BE2C (cell line): ENCODE measurements at regions not wholly inside any gene's neighbourhood (a gene's known extent, or its start where the extent isn't known, plus 50 kb on each side); places are given as distances from the start of the nearest gene placed in this dataset.

Experiments
- DNase-seq: peaks from one replicate; pipeline ENCODE4 v3.0.0-alpha.2; 2020
- H3K27me3 ChIP-seq: fragments of 250-450 bp; sonication (Bioruptor Pico); 2 replicates; pipeline ENCODE4 v1.5.1; 2020; ENCODE audit warnings: mild to moderate bottlenecking
- H3K36me3 ChIP-seq: fragments of 250-450 bp; sonication (Bioruptor Pico); 2 replicates; pipeline ENCODE4 v1.5.1; 2020; ENCODE audit warnings: mild to moderate bottlenecking
- H3K4me1 ChIP-seq: fragments of 250-450 bp; sonication (Bioruptor Pico); 2 replicates; pipeline ENCODE4 v1.5.1; 2020
- H3K4me3 ChIP-seq: 2 replicates; pipeline ENCODE4 v1.5.1; 2011; ENCODE audit warnings: low read depth, low read length
- H3K9me3 ChIP-seq: fragments of 250-450 bp; sonication (Bioruptor Pico); 2 replicates; pipeline ENCODE4 v1.5.1; 2020
- TF ChIP-seq, protein P1 (sequence below): IDR thresholded peaks from 2 replicates; pipeline ENCODE4 v1.5.1; 2012; ENCODE audit warnings: mild to moderate bottlenecking, low read depth, low read length

DNA sequence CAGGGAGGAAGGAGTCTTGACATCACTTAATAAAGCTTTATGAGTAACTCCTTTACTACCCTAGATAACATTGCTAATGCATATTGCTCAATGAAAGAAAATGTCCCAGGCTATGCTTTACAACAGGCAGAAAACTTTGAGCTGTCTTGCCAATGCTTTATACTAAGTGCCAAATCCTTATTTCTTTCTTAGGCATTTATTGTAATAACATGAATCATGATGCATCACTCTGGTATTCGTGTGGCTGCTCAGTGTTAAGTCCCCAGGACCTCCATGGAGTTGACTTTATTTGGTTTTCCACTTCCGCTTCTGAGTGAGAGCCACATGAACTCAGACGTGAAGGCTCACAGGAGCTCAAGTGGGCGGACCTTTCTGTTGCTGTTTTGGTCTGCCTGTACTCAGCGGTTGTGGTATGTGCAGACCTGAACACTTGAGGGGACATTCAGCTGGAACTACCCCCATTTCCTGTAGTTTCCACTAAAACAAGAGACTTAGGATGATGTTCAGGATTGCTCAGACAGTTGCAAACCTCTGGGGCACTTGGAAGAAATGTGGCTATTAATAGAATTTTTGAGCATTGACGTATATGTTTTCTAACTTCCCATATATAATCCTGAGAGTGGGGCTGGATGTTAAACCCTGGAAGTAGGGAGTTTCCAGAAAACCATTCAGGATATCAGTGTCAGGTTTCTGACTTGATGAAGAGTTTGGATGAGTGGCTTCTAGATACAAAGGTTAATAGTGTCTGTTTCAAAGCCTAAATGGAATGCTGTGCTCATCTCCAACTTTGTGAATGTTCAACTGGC is 258.6 kb downstream of the MSRB3 start:
- Histone ChIP-seq H3K4me1 (no peaks in the 10 kb centered on the region), H3K36me3 (no peaks in the 10 kb centered on the region), H3K9me3 (no peaks in the 10 kb centered on the region), H3K27me3 (no peaks in the 10 kb centered on the region), H3K4me3 (no peak overlapping the region)
- no peak for DNase-seq
- TF ChIP-seq, protein P1, sequence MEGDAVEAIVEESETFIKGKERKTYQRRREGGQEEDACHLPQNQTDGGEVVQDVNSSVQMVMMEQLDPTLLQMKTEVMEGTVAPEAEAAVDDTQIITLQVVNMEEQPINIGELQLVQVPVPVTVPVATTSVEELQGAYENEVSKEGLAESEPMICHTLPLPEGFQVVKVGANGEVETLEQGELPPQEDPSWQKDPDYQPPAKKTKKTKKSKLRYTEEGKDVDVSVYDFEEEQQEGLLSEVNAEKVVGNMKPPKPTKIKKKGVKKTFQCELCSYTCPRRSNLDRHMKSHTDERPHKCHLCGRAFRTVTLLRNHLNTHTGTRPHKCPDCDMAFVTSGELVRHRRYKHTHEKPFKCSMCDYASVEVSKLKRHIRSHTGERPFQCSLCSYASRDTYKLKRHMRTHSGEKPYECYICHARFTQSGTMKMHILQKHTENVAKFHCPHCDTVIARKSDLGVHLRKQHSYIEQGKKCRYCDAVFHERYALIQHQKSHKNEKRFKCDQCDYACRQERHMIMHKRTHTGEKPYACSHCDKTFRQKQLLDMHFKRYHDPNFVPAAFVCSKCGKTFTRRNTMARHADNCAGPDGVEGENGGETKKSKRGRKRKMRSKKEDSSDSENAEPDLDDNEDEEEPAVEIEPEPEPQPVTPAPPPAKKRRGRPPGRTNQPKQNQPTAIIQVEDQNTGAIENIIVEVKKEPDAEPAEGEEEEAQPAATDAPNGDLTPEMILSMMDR: no peak

DNA sequence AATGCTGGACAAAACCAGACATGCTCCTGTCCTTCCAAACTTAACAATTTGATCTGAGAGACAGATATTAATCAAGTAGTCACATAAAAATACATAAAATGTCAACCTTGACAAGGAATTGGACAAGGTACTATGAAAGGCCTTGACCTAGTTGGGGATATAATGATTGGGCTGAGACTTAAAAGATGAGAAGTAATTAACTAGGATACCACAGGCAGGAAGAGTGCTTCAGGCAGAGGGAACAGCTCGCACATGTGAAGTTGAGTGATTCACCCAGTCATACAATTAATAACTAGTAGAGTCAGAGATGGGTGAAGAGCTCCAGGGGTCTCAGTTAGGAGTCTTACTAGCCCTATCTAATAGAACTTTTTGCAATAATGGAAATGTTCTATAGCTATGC is 259.5 kb downstream of the MSRB3 start:
- DNase-seq: no peak
- Histone ChIP-seq H3K4me3 (no peak overlapping the region), H3K9me3 (no peaks in the 10 kb centered on the region), H3K27me3 (no peaks in the 10 kb centered on the region), H3K36me3 (no peaks in the 10 kb centered on the region), H3K4me1 (no peaks in the 10 kb centered on the region)
- TF ChIP-seq, protein P1: no peak

DNA sequence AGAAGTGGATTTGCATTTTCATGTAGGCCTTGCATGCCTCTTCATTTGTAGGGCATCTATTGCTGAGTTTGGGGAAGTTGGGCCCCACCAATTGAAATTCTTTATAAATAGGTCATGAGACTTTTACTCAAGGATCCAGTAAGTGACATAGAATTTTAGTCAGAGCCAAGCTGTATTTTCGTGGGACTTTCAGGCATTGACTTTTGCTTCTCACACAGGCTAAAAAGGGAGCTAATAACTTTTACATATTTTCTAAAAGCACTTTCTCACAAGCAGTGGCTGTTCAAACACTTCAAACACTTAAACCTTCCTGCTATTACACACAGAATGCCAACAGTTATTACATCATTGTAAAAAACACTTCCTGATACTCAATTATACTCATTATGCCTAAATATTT is 260.5 kb downstream of the MSRB3 start:
- no peaks in the 10 kb centered on the region for H3K27me3 ChIP-seq
- H3K36me3 ChIP-seq: no peaks in the 10 kb centered on the region
- TF ChIP-seq, protein P1: no peak
- no peaks in the 10 kb centered on the region for H3K4me1 ChIP-seq
- no peak overlapping the region for H3K4me3 ChIP-seq
- no peak for DNase-seq
- H3K9me3 ChIP-seq: no peaks in the 10 kb centered on the region

DNA sequence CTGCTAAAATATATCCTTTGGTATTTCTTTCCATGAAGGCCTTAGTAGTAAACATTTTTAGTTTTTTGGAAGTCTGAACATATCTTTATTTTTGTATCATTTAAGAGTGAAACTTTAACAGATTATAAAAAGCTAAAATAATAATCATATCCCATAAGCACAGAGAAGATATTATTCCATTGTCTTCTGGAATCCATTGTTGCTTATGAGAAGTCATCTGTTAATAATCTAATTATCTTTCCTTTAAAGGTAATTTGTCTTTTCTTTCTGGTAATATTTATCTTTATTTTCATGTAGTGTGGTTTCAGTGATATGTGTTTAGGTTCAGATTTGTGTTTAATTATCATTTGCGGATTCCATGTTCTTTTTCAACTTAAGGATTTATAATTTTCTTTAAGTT is 261.7 kb downstream of the MSRB3 start:
- DNase-seq: no peak
- no peaks in the 10 kb centered on the region for H3K4me1 ChIP-seq
- H3K27me3 ChIP-seq: no peaks in the 10 kb centered on the region
- no peaks in the 10 kb centered on the region for H3K9me3 ChIP-seq
- TF ChIP-seq, protein P1: no peak
- no peak overlapping the region for H3K4me3 ChIP-seq
- no peaks in the 10 kb centered on the region for H3K36me3 ChIP-seq

DNA sequence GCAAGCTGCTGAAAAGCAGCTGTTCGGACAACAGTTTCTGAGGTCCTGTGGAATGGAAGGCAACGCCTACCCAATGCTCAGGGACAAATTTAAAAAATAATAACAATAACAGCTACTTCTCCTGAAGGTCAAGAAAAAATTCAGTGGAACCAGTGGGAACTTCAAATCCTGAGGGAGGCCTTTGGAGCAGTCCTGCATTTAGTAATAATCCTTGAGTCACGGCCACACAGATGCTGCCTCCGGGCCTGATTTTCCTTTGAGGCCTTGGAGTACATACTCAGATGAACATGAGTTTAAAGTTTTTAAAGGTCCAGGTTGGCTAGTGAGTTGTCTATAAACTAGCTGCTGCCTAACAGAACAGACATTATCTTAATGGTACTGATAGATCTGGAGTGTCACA is 268.0 kb downstream of the MSRB3 start:
- Histone ChIP-seq H3K9me3 (no peaks in the 10 kb centered on the region), H3K4me1 (no peaks in the 10 kb centered on the region), H3K27me3 (no peaks in the 10 kb centered on the region), H3K36me3 (no peaks in the 10 kb centered on the region), H3K4me3 (no peak overlapping the region)
- DNase-seq: no peak
- TF ChIP-seq, protein P1: no peak

DNA sequence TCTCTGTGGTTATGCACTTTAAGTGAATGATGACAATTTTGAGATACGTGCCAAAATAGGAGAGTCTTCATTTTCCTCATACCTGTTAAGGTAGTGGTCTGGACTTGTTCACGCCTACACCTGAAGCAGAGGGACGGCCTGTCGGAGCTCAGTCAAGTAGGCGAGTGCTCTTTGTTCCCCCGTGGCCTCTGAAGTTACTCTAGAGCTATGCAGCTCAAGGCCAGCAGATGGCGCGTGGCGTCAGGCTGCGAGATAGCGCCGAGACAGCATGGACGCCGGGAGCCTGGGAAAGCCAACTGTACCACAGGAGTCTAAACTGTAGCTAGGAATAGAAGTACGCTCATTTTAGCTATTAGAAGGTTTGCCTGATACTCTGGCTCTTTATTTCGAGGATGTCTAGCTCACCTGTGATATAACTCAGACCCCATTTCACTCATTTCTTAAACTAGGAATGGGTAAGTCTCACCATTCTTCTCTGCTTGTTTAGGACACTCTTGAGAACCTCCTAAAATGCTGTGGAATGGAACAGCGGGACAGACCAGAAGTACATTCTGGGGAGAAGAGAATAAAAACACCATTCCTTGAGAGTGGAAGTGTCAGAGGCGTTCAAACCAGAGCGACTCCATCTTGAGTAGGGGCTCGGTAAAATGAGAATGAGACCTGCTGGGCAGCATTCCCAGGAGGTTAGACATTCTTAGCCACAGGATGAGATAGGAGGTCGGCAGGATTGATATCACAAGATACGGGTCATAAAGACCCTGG is 267.4 kb upstream of the HMGA2 start:
- TF ChIP-seq, protein P1: peak; percentile 86
- H3K27me3 ChIP-seq: no peaks in the 10 kb centered on the region
- no peaks in the 10 kb centered on the region for H3K4me1 ChIP-seq

More for the DNA sequence above, 267.4 kb upstream of the HMGA2 start:
- Histone ChIP-seq H3K4me3 (peak overlapping the region; percentile 24; the same call in 1 of the 2 replicates), H3K9me3 (no peaks in the 10 kb centered on the region), H3K36me3 (no peaks in the 10 kb centered on the region)
- peak; percentile 71 for DNase-seq
